Right cardiac atrium (tissue), 5 donors: ENCODE measurements at regions not wholly inside any gene's neighbourhood (a gene's known extent, or its start where the extent isn't known, plus 50 kb on each side); places are given as distances from the start of the nearest gene placed in this dataset.
"Not testable (repeated sequence)": the region's sequence is repeated elsewhere in the genome, so short reads cannot be mapped to it uniquely, and the experiment has no call there.

Source experiments
- ATAC-seq, 2 donors: fragments of 200-7000 bp; cut with Tn5 transposase; one replicate each; pipeline versions ENCODE4 v1.8.0 to v1.9.1; 2020; ENCODE audit warnings: moderate library complexity in 2 of 2, mild to moderate bottlenecking in 1 of 2
- DNase-seq, 3 donors: peaks; one replicate each; pipeline ENCODE4 v3.0.0-alpha.2; 2020
- H3K27ac ChIP-seq: one replicate; pipeline ENCODE4 v1.5.1; 2013; ENCODE audit warnings: mild to moderate bottlenecking, low read length, control low read depth, moderate library complexity
- H3K27me3 ChIP-seq: one replicate; pipeline ENCODE4 v1.6.1; 2013; ENCODE audit not compliant: control insufficient read depth, insufficient read depth
- H3K4me1 ChIP-seq: one replicate; pipeline ENCODE4 v1.6.1; 2013; ENCODE audit warnings: low read length; ENCODE audit not compliant: control insufficient read depth, insufficient read depth
- H3K4me3 ChIP-seq: one replicate; pipeline ENCODE4 v1.5.1; 2013; ENCODE audit warnings: low read length, control low read depth
- H3K9me3 ChIP-seq: one replicate; pipeline ENCODE4 v1.6.1; 2013; ENCODE audit warnings: low read length; ENCODE audit not compliant: control insufficient read depth
- WGBS: extraction: QIAGEN DNeasy Blood & Tissue Kit; methylation state at CpG from one replicate; pipeline ENCODE4 v1.1.7; 2013; 5-methylcytosine and 5-hydroxymethylcytosine counted together
- intact Hi-C, 4 donors: fragments of 100-400 bp; cut with DNase I; formaldehyde crosslinking; loops; one replicate each; pipeline versions ENCODE4 v1.11.0 to v1.14.0; 2022 to 2023
- donor health status: healthy with polysubstance abuse.
- donor health status: DM: no; HTN: yes; CAD: no.
- donor health status: DM: no; HTN: no; CAD: no.
- donor health status: DM: no; HTN: yes; CAD: no; lungs with severe emphysema.
- donor health status: DM: yes; HTN: yes; CAD: no.

- no peak for ATAC-seq
- 66% methylated on average over 3 of the region's 3 CpGs for WGBS
- H3K27ac ChIP-seq: no peak overlapping the region
- H3K27me3 ChIP-seq: no peaks in the 10 kb centered on the region
- DNase-seq: no peak
- H3K9me3 ChIP-seq: no peaks in the 10 kb centered on the region
- H3K4me1 ChIP-seq: no peaks in the 10 kb centered on the region
- intact Hi-C loops: no loop called here
- H3K4me3 ChIP-seq: no peak overlapping the region
Measured at GRCh38 chr3:18188491-18188890, 236.6 kb downstream of the SATB1 start.

- intact Hi-C loops: no loop called here
- 88% methylated on average over 1 of the region's 1 CpG for WGBS
- ATAC-seq: no peak
- Histone ChIP-seq H3K27me3 (no peaks in the 10 kb centered on the region), H3K4me3 (no peak overlapping the region), H3K27ac (no peak overlapping the region), H3K4me1 (no peaks in the 10 kb centered on the region), H3K9me3 (no peaks in the 10 kb centered on the region)
- no peak for DNase-seq
Measured at GRCh38 chr3:18185624-18186023, 239.5 kb downstream of the SATB1 start.

DNA sequence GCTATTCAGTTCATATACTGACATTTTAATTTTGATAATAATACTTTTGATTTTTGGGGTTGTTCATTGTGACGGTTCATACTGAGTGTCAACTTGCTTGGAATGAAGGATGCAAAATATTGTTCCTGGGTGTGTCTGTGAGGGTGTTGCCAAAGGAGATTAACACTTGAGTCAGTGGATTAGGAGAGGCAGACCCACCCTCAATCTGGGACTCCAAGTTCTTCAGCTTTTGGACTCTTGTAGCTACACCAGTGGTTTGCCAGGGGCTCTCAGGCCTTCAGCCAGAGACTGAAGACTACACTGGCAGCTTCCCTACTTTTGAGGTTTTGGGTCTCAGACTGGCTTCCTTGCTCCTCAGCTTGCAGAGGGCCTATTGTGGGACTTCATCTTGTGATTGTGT is 242.2 kb downstream of the SATB1 start:
- ATAC-seq, H3K9me3 ChIP-seq, H3K4me1 ChIP-seq, H3K27me3 ChIP-seq, intact Hi-C loops, H3K4me3 ChIP-seq, H3K27ac ChIP-seq: not testable (repeated sequence)
- 64% methylated on average over 1 of the region's 1 CpG for WGBS
- DNase-seq: peak in 2 of 3 donors; percentile 9 to 47

DNA sequence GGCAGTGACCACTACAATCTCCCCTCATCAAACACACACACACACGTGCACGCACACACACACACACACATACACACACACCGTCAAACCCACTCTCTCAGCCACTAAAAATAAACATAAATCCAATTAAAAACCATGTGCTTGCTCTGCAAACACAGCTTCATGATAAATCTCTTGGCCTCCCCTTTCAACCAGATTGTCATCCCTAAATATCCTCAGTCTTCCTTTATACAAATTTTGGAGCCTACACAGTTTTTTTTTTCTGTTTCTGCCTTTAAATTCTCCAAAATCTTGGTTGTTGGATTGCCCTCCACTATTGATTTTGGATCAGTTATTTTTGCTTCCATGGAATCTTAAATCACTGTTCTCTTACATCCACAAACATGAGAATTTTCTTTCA is 245.6 kb downstream of the SATB1 start:
- 70% methylated on average over 3 of the region's 3 CpGs for WGBS
- no peak for DNase-seq
- H3K27ac ChIP-seq: no peak overlapping the region
- no peak overlapping the region for H3K4me3 ChIP-seq
- H3K4me1 ChIP-seq: no peaks in the 10 kb centered on the region
- no peaks in the 10 kb centered on the region for H3K9me3 ChIP-seq
- intact Hi-C loops: no loop called here
- ATAC-seq: no peak
- H3K27me3 ChIP-seq: no peaks in the 10 kb centered on the region

GRCh38 chr3:18177271-18177670 is 247.9 kb downstream of the SATB1 start:
- no peak for DNase-seq
- ATAC-seq: no peak
- no peak overlapping the region for H3K4me3 ChIP-seq
- H3K27ac ChIP-seq: no peak overlapping the region
- no peaks in the 10 kb centered on the region for H3K9me3 ChIP-seq
- no peaks in the 10 kb centered on the region for H3K4me1 ChIP-seq
- no peaks in the 10 kb centered on the region for H3K27me3 ChIP-seq
- 79% methylated on average over 4 of the region's 4 CpGs for WGBS
- intact Hi-C loops: no loop called here

- 61% methylated on average over 5 of the region's 5 CpGs for WGBS
- H3K27ac ChIP-seq, H3K9me3 ChIP-seq, intact Hi-C loops, DNase-seq, H3K4me1 ChIP-seq, ATAC-seq, H3K4me3 ChIP-seq, H3K27me3 ChIP-seq: not testable (repeated sequence)
Measured at GRCh38 chr3:18173891-18174290, 251.2 kb downstream of the SATB1 start.

DNA sequence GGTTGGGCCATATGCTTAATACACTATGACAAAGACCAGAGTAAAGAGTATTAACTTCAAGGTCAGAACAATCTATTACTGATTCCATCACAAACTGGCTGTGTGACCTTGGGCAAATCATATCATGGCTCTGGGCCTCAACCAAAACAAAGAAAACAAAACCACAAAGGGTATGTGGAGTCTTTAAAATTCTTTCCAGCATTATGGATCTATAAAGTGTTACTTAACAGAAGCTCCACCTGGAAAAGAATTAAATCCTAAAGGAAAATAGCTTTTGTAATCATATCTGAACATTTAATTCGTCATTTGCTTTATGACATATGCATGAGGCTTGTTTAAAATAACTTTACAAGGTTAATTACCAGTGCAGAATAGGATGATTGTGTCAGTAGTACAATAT is 265.5 kb downstream of the SATB1 start:
- Histone ChIP-seq H3K27ac (no peak overlapping the region), H3K4me3 (no peak overlapping the region), H3K27me3 (no peaks in the 10 kb centered on the region), H3K4me1 (no peaks in the 10 kb centered on the region), H3K9me3 (no peaks in the 10 kb centered on the region)
- no peak for DNase-seq
- intact Hi-C loops: no loop called here
- ATAC-seq: no peak
- 83% methylated on average over 1 of the region's 1 CpG for WGBS

- Histone ChIP-seq H3K27ac (no peak overlapping the region), H3K4me1 (no peaks in the 10 kb centered on the region), H3K4me3 (no peak overlapping the region), H3K9me3 (no peaks in the 10 kb centered on the region), H3K27me3 (no peaks in the 10 kb centered on the region)
- DNase-seq: no peak
- 47% methylated on average over 3 of the region's 3 CpGs for WGBS
- intact Hi-C loops: no loop called here
- ATAC-seq: peak; percentile 43 to 61
Measured at GRCh38 chr3:18153571-18154173, 271.5 kb downstream of the SATB1 start.

- ATAC-seq (no peak), DNase-seq (no peak)
- no peak overlapping the region for H3K4me3 ChIP-seq
- H3K4me1 ChIP-seq: no peaks in the 10 kb centered on the region
- H3K27ac ChIP-seq: no peak overlapping the region
- no peaks in the 10 kb centered on the region for H3K27me3 ChIP-seq
- WGBS: 79% methylated on average over 3 of the region's 3 CpGs
- H3K9me3 ChIP-seq: no peaks in the 10 kb centered on the region
- intact Hi-C loops: no loop called here
Measured at GRCh38 chr3:18151199-18151598, 273.9 kb downstream of the SATB1 start.

GRCh38 chr3:18149935-18150334 is 275.2 kb downstream of the SATB1 start:
- H3K9me3 ChIP-seq: no peaks in the 10 kb centered on the region
- DNase-seq (no peak), ATAC-seq (no peak)
- intact Hi-C loops: no loop called here
- H3K4me1 ChIP-seq: no peaks in the 10 kb centered on the region
- WGBS: 83% methylated on average over 4 of the region's 4 CpGs
- no peaks in the 10 kb centered on the region for H3K27me3 ChIP-seq
- H3K27ac ChIP-seq: no peak overlapping the region
- H3K4me3 ChIP-seq: no peak overlapping the region

DNA sequence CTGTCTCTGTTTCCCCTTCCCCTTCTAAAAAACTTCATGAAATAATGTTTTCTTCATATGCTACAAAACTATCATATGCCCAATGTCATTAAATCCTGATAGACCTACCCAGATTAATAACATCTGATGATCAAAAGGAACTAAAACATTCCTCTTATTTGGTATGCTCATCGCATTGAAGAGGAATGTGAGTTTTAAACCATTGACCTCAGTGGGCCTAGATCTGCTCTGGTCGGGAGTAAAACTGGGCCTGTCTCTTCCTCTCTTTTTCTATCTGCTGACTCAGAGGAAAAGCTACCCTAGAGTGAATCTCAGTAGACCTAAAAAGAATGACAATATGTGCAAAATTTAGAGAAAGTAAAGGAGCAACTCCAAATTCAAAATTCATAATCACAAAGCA is 275.8 kb downstream of the SATB1 start:
- intact Hi-C loops: no loop called here
- ATAC-seq: no peak
- no peaks in the 10 kb centered on the region for H3K27me3 ChIP-seq
- no peak overlapping the region for H3K27ac ChIP-seq
- no peaks in the 10 kb centered on the region for H3K4me1 ChIP-seq
- 76% methylated on average over 2 of the region's 2 CpGs for WGBS
- DNase-seq: no peak
- no peak overlapping the region for H3K4me3 ChIP-seq
- H3K9me3 ChIP-seq: no peaks in the 10 kb centered on the region

DNA sequence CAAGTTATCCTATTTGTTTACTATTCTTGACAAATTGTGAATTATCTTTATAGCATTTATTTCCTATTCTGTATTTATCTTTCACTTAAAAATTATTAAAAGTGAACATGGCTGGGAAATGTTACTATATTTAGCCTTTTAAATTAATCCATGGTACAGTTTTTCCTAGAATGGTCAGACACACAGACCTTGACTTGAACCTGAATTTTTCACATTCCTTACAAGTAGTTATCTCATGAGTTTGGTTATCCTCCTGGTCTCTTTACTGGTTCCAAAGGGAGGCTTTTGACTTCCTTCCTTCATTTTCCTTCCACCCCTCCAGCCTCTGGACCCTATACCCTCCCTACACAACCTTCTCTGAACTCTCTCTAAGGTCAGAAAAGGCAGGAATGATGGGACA is 280.6 kb downstream of the SATB1 start:
- intact Hi-C loops: no loop called here
- Histone ChIP-seq H3K27me3 (no peaks in the 10 kb centered on the region), H3K27ac (no peak overlapping the region), H3K9me3 (no peaks in the 10 kb centered on the region), H3K4me1 (no peaks in the 10 kb centered on the region), H3K4me3 (no peak overlapping the region)
- DNase-seq (no peak), ATAC-seq (no peak)
